GM18861 (cell line): ENCODE measurements at regions not wholly inside any gene's neighbourhood (a gene's known extent, or its start where the extent isn't known, plus 50 kb on each side); places are given as distances from the start of the nearest gene placed in this dataset.

Source experiments
- ATAC-seq: cut with Tn5 transposase; IDR thresholded peaks from one replicate; pipeline ENCODE4 v1.9.1; 2021; ENCODE audit not compliant: unreplicated experiment

- ATAC-seq = no peak
These were observed 137.2 kb upstream of the IQSEC1 start for GRCh38 chr3:13210221-13210975.

- ATAC-seq = no peak
These were observed 136.4 kb upstream of the IQSEC1 start for GRCh38 chr3:13209634-13209997.

- no peak for ATAC-seq
These were observed 135.7 kb upstream of the IQSEC1 start for GRCh38 chr3:13208706-13209633.

- no peak for ATAC-seq
These were observed 134.9 kb upstream of the IQSEC1 start for GRCh38 chr3:13207975-13208705.

- no peak for ATAC-seq
These were observed 134.3 kb upstream of the IQSEC1 start for GRCh38 chr3:13207578-13207922.

- ATAC-seq = no peak
These were observed 133.8 kb upstream of the IQSEC1 start for GRCh38 chr3:13206799-13207577.

GRCh38 chr3:13205567-13206143 is 132.4 kb upstream of the IQSEC1 start:
- ATAC-seq = no peak

GRCh38 chr3:13204177-13204581 is 130.9 kb upstream of the IQSEC1 start:
- no peak for ATAC-seq

GRCh38 chr3:13203398-13204176 is 130.4 kb upstream of the IQSEC1 start:
- ATAC-seq = no peak

- no peak for ATAC-seq
These were observed 129.6 kb upstream of the IQSEC1 start for GRCh38 chr3:13202744-13203397.

GRCh38 chr3:13201851-13202250 is 128.6 kb upstream of the IQSEC1 start:
- ATAC-seq = no peak

- ATAC-seq = no peak
These were observed 127.7 kb upstream of the IQSEC1 start for GRCh38 chr3:13200946-13201345.

GRCh38 chr3:13200465-13200864 is 127.2 kb upstream of the IQSEC1 start:
- ATAC-seq = no peak

GRCh38 chr3:13199899-13200451 is 126.7 kb upstream of the IQSEC1 start:
- ATAC-seq = no peak

- ATAC-seq = no peak
These were observed 126.0 kb upstream of the IQSEC1 start for GRCh38 chr3:13199006-13199776.

GRCh38 chr3:13198264-13198879 is 125.1 kb upstream of the IQSEC1 start:
- no peak for ATAC-seq

GRCh38 chr3:13197795-13198194 is 124.6 kb upstream of the IQSEC1 start:
- ATAC-seq = no peak

- no peak for ATAC-seq
These were observed 124.1 kb upstream of the IQSEC1 start for GRCh38 chr3:13197281-13197680.
